Tibial nerve (tissue), 4 donors: ENCODE measurements at regions not wholly inside any gene's neighbourhood (a gene's known extent, or its start where the extent isn't known, plus 50 kb on each side); places are given as distances from the start of the nearest gene placed in this dataset.

Source experiments
- EP300 ChIP-seq, 2 donors: sonication (generic); formaldehyde crosslinking; IDR thresholded peaks; one replicate each; pipeline ENCODE4 v1.6.1; 2017; ENCODE audit warnings: antibody characterized with exemption in 2 of 2, mild to moderate bottlenecking in 1 of 2
- POLR2A ChIP-seq, 2 donors: fragments of 450-650 bp; IDR thresholded peaks; one replicate each; pipeline ENCODE4 v1.6.1; 2017; ENCODE audit warnings: antibody characterized with exemption in 2 of 2, mild to moderate bottlenecking in 2 of 2, moderate library complexity in 2 of 2
- TF ChIP-seq, protein P1 (sequence below), 5 experiments: fragments of 200-600 bp in 3 of 5; fragments of 450-650 bp in 2 of 5; sonication (generic) in 3 of 5; IDR thresholded peaks; one replicate each; pipeline ENCODE4 v1.5.1; 2016 to 2019; ENCODE audit warnings: antibody characterized with exemption in 5 of 5, mild to moderate bottlenecking in 3 of 5, moderate library complexity in 2 of 5

DNA sequence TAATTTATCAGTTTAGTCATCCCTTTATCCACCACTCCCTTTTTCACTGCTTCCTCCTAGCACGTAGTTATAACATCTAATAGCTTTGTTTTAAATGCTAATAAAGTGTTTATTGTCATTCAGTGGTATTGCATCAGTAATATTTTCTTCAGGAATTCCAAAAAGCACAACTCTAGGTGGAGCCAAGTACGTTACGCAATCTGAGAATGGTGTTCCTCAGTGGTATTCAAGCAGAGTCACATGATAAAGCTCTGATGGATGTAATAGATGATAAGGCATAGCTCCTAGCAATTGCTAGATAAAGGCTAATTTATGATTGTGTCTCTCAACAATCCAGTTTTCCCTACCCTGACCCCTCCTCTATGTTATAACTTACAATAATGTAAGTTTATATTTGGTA is 494.6 kb upstream of the ADGRL4 start:
- TF ChIP-seq, protein P1, sequence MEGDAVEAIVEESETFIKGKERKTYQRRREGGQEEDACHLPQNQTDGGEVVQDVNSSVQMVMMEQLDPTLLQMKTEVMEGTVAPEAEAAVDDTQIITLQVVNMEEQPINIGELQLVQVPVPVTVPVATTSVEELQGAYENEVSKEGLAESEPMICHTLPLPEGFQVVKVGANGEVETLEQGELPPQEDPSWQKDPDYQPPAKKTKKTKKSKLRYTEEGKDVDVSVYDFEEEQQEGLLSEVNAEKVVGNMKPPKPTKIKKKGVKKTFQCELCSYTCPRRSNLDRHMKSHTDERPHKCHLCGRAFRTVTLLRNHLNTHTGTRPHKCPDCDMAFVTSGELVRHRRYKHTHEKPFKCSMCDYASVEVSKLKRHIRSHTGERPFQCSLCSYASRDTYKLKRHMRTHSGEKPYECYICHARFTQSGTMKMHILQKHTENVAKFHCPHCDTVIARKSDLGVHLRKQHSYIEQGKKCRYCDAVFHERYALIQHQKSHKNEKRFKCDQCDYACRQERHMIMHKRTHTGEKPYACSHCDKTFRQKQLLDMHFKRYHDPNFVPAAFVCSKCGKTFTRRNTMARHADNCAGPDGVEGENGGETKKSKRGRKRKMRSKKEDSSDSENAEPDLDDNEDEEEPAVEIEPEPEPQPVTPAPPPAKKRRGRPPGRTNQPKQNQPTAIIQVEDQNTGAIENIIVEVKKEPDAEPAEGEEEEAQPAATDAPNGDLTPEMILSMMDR (IDR thresholded peaks at IDR 0.05), result no peak
- TF ChIP-seq EP300 (IDR thresholded peaks at IDR 0.05) (no peak), POLR2A (IDR thresholded peaks at IDR 0.05) (no peak)
